ENCODE measurements at regions not wholly inside any gene's neighbourhood (a gene's known extent, or its start where the extent isn't known, plus 50 kb on each side); places are given as distances from the start of the nearest gene placed in this dataset.

DNA sequence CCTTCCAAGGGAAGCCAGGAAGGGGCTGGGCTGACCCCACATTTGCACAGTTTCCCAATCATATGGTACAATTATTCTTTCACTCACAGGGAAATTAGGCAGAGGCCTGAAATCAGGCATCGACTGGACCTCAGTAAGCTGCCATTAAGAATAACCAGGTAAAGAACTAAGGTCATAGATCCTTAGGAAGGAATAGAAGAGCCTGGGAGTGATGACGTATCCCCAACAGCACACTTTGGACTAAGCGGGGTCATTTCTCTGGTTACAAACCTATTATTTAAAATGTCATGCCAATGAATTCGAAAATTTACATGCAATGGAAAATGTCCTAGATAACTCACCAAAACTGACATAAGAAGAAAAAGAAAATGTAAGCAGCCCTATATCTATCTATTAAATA, 118.2 kb downstream of the BRD1 start:
- TF ChIP-seq, protein P1, sequence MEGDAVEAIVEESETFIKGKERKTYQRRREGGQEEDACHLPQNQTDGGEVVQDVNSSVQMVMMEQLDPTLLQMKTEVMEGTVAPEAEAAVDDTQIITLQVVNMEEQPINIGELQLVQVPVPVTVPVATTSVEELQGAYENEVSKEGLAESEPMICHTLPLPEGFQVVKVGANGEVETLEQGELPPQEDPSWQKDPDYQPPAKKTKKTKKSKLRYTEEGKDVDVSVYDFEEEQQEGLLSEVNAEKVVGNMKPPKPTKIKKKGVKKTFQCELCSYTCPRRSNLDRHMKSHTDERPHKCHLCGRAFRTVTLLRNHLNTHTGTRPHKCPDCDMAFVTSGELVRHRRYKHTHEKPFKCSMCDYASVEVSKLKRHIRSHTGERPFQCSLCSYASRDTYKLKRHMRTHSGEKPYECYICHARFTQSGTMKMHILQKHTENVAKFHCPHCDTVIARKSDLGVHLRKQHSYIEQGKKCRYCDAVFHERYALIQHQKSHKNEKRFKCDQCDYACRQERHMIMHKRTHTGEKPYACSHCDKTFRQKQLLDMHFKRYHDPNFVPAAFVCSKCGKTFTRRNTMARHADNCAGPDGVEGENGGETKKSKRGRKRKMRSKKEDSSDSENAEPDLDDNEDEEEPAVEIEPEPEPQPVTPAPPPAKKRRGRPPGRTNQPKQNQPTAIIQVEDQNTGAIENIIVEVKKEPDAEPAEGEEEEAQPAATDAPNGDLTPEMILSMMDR (IDR thresholded peaks at IDR 0.05 in 2 of 3, conservative IDR thresholded peaks at IDR 0.05 in 1 of 3; ENCODE audit: borderline replicate concordance in 1 of 3, insufficient read depth in 1 of 3, low read depth in 2 of 3, low read length in 2 of 3) = no peak
- no peak for TF ChIP-seq EZH2 (IDR thresholded peaks at IDR 0.05)
